GM04503 (cell line): ENCODE measurements at regions not wholly inside any gene's neighbourhood (a gene's known extent, or its start where the extent isn't known, plus 50 kb on each side); places are given as distances from the start of the nearest gene placed in this dataset.
"Not testable (repeated sequence)": the region's sequence is repeated elsewhere in the genome, so short reads cannot be mapped to it uniquely, and the experiment has no call there.

ENCODE experiments used
- DNase-seq: peaks from one replicate; pipeline ENCODE4 v3.0.0-alpha.2; 2012; ENCODE audit warnings: low read depth

DNA sequence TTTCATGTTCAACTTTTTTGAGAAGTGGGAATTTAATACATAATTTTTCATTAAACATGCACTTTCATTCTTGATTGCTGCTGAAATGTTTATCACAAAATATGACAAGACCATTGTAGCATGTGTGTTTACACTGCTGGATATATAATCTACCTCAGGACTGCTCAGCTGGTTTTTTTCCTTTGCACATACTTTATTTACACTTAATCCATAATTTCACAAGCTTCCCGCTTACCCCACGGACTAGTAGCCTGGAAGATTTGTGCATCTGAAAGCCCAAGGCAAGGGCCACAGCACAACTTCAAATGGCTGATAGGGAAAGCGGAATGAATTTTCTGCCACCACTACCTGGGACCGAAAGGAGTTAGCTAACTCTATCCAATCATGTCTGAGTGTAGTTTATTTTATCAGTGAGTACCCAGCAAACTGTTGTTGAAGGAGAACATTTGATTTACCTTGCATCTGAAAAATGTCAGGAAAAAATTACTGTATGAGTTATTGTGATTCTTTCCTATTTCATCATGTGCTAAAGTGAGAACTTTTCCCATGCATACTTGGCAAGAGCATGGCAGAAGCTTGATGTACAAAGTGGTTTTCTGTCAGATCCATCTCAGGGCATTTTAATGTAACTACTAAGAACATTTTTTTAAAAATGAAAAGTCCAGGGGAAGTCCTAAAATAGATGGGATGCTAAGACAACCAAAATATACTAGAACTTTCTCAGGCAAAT lies 558.2 kb upstream of the USP24 start:
- DNase-seq = no peak

GRCh38 chr1:55768327-55768952 lies 553.3 kb upstream of the USP24 start:
- no peak for DNase-seq

DNA sequence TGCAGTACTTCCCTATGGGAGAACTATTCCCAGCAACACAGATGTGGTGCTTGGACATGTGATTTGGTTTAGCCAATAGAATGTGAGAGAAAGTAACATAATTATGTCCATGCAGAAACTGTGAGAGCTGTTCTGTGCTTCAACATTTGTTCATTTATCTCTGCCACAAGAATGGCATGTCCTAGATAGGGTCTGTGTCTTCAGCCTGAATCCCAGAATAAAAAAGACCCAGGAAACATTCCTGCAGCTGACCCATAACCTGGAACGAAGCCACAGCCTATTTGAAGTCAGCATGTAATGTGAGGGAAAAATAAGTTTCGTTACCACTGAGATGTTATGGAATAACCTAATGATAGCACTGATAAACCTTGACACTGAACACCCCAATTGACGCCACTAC lies 552.0 kb upstream of the USP24 start:
- DNase-seq = no peak

- not testable (repeated sequence) for DNase-seq
Observed at GRCh38 chr1:55765505-55765904, 550.3 kb upstream of the USP24 start.

GRCh38 chr1:55751776-55752175 lies 536.6 kb upstream of the USP24 start:
- DNase-seq = no peak

GRCh38 chr1:55750628-55750995 lies 535.4 kb upstream of the USP24 start:
- no peak for DNase-seq

- DNase-seq = no peak
Observed at GRCh38 chr1:55749975-55750627, 534.9 kb upstream of the USP24 start.

GRCh38 chr1:55747408-55747841 lies 532.3 kb upstream of the USP24 start:
- DNase-seq = no peak

DNA sequence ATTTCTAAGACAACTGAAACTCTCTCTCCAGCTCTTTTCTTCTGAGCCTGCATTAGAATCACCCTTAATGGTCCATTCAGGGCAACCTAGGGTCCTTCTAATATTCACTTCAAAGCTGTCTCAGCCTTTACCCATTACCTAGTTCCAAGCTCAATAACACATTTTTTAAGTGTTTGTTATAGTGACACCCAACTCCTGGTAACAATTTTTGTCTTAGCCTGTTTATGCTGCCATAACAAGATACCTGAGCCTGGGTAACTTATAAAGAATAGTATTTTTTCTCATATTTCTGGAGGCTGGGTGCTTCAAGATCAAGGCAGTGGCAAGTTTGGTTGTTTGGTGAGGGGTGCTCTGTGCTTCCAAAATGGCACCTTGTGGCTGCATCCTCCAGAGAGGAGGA lies 531.5 kb upstream of the USP24 start:
- no peak for DNase-seq

DNA sequence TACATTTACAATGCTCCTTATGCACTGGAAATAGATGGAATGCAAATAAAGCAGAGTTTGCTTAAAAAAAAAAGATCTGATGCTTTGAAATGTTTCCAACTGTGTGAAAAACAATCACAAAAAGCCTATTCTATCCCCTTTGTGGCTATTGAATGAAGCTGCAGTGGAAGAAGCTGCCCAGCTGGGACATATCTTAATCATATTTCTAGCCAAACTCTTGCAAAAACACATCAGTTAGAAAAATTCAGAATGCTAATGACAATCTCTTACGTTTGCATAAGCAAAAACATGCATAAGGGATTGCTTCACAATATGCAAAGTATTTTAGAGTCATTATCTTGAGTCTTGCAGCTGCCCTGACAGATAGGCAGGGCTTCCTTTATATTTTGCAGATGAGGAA lies 526.4 kb upstream of the USP24 start:
- no peak for DNase-seq

- DNase-seq = no peak
Observed at GRCh38 chr1:55735106-55735505, 519.9 kb upstream of the USP24 start.

GRCh38 chr1:55726994-55727393 lies 511.8 kb upstream of the USP24 start:
- DNase-seq = peak; percentile 72

- no peak for DNase-seq
Observed at GRCh38 chr1:55725378-55725777, 510.2 kb upstream of the USP24 start.

GRCh38 chr1:55724551-55725325 lies 509.6 kb upstream of the USP24 start:
- peak; percentile 97 for DNase-seq

DNA sequence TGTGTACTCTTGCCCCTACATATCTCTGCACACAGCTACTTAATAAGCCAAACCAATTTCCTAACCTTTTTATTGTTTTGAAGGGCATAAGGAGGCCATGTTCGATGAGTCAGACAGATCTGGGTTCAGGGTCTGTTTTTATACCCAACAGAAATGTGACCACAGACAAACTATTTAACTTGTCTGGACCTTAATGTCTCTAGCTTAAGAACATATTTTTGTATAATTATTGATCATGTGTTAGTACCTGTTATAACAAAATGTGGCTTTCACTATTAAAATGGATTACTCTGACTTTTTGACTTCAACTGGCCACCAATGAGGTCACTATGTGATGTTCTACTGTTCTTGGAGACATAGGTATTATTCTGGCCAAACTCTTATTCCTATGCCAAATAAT lies 507.8 kb upstream of the USP24 start:
- DNase-seq = no peak

DNA sequence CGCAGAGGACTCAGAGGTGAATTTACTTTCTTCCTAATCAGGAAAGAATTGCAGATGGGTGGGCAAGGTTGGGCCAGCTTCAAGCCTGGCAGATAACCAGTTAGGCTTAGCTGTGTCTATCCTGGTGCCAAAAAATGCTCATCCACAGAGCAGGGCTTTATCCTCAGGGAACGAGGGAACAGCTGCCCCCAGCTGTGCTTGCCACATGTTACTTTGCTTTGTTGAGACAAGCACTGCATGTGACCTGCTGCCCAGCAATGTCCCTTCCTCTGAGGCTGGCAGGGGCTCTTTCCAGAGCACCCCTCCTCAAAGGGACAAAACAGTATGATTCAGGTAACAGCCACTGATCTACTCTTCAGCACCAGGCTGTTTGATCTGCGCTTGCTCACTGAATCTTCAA lies 505.1 kb upstream of the USP24 start:
- DNase-seq = no peak

DNA sequence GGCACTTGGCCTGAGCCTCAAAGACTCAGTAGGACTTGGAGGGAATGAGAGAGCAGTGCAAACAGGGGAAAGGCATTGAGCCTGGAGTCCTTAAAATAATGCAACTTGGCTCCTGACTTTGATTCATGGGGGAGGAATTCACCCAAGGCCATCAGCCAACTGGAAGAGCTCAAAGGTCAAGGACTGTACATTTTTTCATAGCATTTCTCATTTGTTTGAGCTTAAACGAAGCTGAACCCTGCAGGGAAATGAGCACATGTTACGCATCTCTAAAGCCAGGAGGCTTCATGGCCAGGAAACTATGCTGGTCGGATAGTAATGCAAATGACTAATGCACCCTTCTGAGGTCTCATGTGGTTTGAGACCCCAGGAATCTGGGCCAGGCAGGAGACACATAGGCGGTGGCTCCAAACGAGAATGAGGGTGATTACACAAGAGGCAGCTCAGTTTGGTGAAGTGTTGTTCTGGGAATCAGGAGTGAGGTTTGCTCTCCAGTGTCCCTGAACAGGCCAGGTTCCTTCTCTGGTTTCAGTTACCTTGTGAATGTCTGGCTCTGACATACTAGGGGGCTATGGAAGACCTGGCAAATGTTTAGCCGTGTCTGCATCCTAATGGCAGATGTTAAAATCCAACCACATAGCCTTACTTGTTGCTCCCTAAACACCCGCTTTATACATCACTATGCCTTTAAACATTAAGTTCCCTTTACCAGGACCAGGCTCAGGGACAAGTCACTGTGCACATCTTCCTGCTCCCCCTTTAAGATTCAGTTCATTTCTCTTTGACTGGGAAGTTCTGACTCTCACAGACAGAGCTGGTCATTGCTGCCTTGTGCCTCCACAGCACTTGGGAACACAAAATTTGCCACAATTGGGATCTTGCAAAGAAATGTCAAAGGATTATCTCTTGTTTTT lies 503.9 kb upstream of the USP24 start:
- DNase-seq = peak; percentile 100

DNA sequence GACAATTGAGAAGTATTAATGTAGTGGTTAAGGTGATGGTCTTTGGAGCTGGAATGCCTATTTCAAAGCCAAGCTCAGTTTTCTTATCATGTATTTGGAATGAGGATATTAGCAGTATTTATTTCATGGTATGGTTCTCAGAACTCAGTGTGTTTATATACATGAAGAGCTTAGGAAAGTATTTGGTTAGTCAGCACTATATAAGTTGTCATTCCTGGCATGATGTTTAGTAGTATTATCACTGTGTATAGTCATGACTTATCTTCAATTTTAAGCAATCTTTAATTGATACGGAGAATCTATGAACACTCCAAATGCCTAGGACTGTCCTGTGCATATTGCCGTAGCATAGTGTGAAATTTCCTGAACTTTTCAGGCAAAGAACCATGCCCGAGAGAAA lies 501.9 kb upstream of the USP24 start:
- DNase-seq = no peak

GRCh38 chr1:55716610-55717009 lies 501.4 kb upstream of the USP24 start:
- no peak for DNase-seq

DNA sequence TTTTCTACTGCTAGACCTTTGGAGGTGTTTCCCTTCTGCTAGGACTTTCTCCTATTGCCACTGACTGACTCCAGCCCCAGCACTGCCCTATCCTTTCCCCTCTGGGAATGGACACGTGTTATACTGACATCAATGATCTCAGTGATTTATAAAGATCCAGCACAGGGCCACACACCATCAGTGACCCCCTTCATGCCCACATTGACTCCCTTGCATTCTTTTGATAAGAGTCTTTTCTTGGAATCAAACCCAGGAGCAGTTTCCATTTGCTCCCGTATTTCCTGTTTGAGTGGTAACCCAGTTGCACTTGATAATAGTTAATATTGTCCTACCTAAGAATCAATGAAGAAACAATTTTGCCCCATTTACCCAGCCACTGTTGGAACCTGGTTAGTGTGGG lies 501.0 kb upstream of the USP24 start:
- no peak for DNase-seq

DNA sequence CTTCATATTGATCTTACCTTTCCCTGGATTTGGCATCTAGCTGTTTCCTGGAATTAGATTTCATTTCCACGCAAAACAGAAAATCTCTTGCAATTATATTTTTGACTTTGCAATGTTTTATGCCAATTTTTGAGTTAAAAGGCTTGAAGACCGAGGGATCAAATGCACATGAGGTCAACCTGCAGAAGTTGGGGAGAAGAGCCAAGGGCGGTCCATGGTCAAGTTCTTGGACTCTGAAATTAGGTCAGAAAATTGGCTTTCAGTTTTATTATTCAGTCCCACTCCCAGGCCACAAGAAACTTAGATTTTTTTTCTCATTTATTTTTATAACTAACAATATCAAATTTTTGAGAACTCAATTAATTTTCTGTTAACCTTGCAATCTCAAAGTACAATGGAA lies 499.1 kb upstream of the USP24 start:
- no peak for DNase-seq

GRCh38 chr1:55713516-55713915 lies 498.4 kb upstream of the USP24 start:
- DNase-seq = no peak
